GM12878 (cell line): ENCODE measurements at regions not wholly inside any gene's neighbourhood (a gene's known extent, or its start where the extent isn't known, plus 50 kb on each side); places are given as distances from the start of the nearest gene placed in this dataset.

Experiments
- BHLHE40 ChIP-seq, 2 experiments: fragments of 450-650 bp in 1 of 2; IDR thresholded peaks; 2 replicates each; pipeline ENCODE4 v1.6.1; 2011 to 2017; ENCODE audit warnings: low read depth in 2 of 2, borderline replicate concordance in 1 of 2, improper control_type of control experiment in 1 of 2, low read length in 1 of 2, mild to moderate bottlenecking in 1 of 2
- BRCA1 ChIP-seq: IDR thresholded peaks from 2 replicates; pipeline ENCODE4 v1.6.1; 2011; ENCODE audit warnings: low read depth, low read length, improper control_type of control experiment
- IKZF1 ChIP-seq: fragments of 450-650 bp; conservative IDR thresholded peaks from 2 replicates; pipeline ENCODE4 v1.6.1; 2017; ENCODE audit warnings: antibody characterized with exemption, mild to moderate bottlenecking
- ZNF274 ChIP-seq: IDR thresholded peaks from one replicate; pipeline ENCODE4 v1.8.0; 2011; ENCODE audit not compliant: insufficient read length, insufficient read depth
- TF ChIP-seq, protein P1 (sequence below), 3 experiments: IDR thresholded peaks in 2 of 3; conservative IDR thresholded peaks in 1 of 3; 2 replicates each; pipeline ENCODE4 v1.5.1; 2011; ENCODE audit warnings: low read depth in 3 of 3, low read length in 3 of 3, mild to moderate bottlenecking in 3 of 3, control low read depth in 2 of 3, moderate library complexity in 2 of 3, inconsistent platforms in 1 of 3, mixed read lengths in 1 of 3; ENCODE audit not compliant: control insufficient read depth in 2 of 3, insufficient read depth in 1 of 3; ENCODE audit errors: extremely low read depth in 1 of 3
- TF ChIP-seq, protein P2 (sequence below): IDR thresholded peaks from 2 replicates; pipeline ENCODE4 v1.6.1; 2012; ENCODE audit warnings: low read depth, low read length, improper control_type of control experiment
- TF ChIP-seq, protein P3 (sequence below): IDR thresholded peaks from 2 replicates; pipeline ENCODE4 v1.6.1; 2012; ENCODE audit warnings: low read depth, low read length, improper control_type of control experiment

DNA sequence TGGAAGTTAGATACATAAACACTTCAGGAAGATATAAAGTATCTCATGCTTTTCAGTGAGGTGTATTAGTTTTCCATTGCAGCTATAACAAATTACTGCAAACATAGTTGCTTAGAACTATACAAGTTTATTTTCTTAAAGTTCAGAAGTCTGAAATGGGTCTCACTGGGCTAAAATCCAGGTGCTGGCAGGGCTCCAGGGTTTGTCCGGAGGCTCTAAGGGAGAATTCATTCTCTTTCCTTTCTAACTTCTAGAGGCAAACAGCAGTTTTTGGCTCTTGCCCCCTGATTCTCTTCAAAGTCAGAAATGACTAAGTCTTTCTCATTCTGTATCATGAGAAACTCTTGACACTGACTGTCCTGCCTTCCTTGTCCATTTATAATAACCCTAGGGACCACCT lies 138.8 kb downstream of the AASDHPPT start:
- TF ChIP-seq, protein P1, sequence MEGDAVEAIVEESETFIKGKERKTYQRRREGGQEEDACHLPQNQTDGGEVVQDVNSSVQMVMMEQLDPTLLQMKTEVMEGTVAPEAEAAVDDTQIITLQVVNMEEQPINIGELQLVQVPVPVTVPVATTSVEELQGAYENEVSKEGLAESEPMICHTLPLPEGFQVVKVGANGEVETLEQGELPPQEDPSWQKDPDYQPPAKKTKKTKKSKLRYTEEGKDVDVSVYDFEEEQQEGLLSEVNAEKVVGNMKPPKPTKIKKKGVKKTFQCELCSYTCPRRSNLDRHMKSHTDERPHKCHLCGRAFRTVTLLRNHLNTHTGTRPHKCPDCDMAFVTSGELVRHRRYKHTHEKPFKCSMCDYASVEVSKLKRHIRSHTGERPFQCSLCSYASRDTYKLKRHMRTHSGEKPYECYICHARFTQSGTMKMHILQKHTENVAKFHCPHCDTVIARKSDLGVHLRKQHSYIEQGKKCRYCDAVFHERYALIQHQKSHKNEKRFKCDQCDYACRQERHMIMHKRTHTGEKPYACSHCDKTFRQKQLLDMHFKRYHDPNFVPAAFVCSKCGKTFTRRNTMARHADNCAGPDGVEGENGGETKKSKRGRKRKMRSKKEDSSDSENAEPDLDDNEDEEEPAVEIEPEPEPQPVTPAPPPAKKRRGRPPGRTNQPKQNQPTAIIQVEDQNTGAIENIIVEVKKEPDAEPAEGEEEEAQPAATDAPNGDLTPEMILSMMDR (IDR thresholded peaks at IDR 0.05 in 2 of 3, conservative IDR thresholded peaks at IDR 0.05 in 1 of 3; ENCODE audit: control insufficient read depth in 2 of 3, extremely low read depth in 1 of 3, insufficient read depth in 1 of 3, low read depth in 3 of 3, low read length in 3 of 3) = no peak
- no peak for TF ChIP-seq BHLHE40 (IDR thresholded peaks at IDR 0.05; ENCODE audit: borderline replicate concordance in 1 of 2, low read depth in 2 of 2, low read length in 1 of 2)
- TF ChIP-seq, protein P2, sequence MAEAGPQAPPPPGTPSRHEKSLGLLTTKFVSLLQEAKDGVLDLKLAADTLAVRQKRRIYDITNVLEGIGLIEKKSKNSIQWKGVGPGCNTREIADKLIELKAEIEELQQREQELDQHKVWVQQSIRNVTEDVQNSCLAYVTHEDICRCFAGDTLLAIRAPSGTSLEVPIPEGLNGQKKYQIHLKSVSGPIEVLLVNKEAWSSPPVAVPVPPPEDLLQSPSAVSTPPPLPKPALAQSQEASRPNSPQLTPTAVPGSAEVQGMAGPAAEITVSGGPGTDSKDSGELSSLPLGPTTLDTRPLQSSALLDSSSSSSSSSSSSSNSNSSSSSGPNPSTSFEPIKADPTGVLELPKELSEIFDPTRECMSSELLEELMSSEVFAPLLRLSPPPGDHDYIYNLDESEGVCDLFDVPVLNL = no peak
- TF ChIP-seq, protein P3, sequence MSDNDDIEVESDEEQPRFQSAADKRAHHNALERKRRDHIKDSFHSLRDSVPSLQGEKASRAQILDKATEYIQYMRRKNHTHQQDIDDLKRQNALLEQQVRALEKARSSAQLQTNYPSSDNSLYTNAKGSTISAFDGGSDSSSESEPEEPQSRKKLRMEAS = no peak
- TF ChIP-seq ZNF274 = no peak
- TF ChIP-seq IKZF1 = no peak
- no peak for TF ChIP-seq BRCA1
